ENCODE measurements at regions not wholly inside any gene's neighbourhood (a gene's known extent, or its start where the extent isn't known, plus 50 kb on each side); places are given as distances from the start of the nearest gene placed in this dataset.

DNA sequence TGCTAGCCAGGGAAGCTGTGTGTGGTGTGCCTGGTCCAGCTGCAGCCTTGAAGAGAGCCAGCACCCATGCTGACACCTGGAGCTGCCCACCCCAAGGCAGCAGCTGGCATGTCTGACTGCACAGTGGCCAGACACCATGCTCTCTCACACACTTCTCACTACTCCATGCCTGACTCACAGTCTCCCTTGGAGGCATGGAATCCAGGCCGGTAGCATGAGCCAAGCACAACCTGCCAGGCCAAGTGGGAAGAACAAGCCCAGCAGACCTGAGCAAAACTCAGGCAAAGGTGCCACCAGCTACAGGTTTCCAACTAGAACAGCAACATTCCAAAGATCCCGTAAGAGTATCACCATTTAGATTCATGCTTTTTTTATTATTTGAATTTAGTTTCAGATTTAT lies 625.3 kb upstream of the LRRTM4 start:
- TF ChIP-seq TOX (CRISPR knock-in tag; IDR thresholded peaks at IDR 0.05; ENCODE audit: borderline replicate concordance) = no peak
- TF ChIP-seq TCF4 (CRISPR knock-in tag; IDR thresholded peaks at IDR 0.05; ENCODE audit: borderline replicate concordance) = no peak
- TF ChIP-seq RARB (CRISPR knock-in tag; IDR thresholded peaks at IDR 0.05) = no peak
- TF ChIP-seq ZC3H10 (CRISPR knock-in tag; IDR thresholded peaks at IDR 0.05) = no peak
- TF ChIP-seq PATZ1 (CRISPR knock-in tag; IDR thresholded peaks at IDR 0.05; ENCODE audit: borderline replicate concordance) = no peak
- no peak for TF ChIP-seq ZNF8 (CRISPR knock-in tag; IDR thresholded peaks at IDR 0.05)
- TF ChIP-seq ISL1 (CRISPR knock-in tag; IDR thresholded peaks at IDR 0.05) = no peak

Data from SK-N-SH treated with all-trans-retinoic acid at 6 μM for 48 hours (cell line).